ENCODE measurements at regions not wholly inside any gene's neighbourhood (a gene's known extent, or its start where the extent isn't known, plus 50 kb on each side); places are given as distances from the start of the nearest gene placed in this dataset.

- TF ChIP-seq CTCF (IDR thresholded peaks at IDR 0.05) = no peak
- TF ChIP-seq POLR2A (IDR thresholded peaks at IDR 0.05) = no peak
These were observed 399.5 kb upstream of the MIR17HG start for GRCh38 chr13:90947976-90948375.

Measured in esophagus squamous epithelium (tissue), 4 donors.